WI38 (cell line): ENCODE measurements at regions not wholly inside any gene's neighbourhood (a gene's known extent, or its start where the extent isn't known, plus 50 kb on each side); places are given as distances from the start of the nearest gene placed in this dataset.

Source experiments
- H3K4me3 ChIP-seq: 2 replicates; pipeline ENCODE4 v1.5.1; 2011; ENCODE audit warnings: low read depth, mild to moderate bottlenecking, control low read depth, low read length
- TF ChIP-seq, protein P1 (sequence below): IDR thresholded peaks from 2 replicates; pipeline ENCODE4 v1.5.1; 2012; ENCODE audit warnings: low read depth, mild to moderate bottlenecking, control low read depth, low read length

DNA sequence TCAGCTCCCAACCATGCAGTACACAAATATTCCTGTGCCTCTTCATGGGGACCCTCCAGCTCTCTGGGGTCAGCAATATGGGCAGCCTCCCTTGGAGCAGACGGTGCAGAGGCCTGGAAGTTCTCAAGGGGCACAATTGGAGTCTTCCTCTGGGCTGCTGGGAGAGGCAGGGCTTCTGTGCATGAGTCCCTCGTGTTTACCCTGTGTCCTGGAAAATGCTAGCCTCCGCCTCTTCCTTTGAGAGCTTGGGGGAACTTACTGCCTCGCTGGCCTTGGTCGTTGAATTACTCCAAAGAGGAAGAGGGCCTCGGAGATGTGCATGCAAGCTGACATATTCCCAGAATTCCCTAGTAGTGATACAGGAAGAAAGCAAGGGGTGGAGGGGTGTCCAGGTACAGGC, 284.4 kb upstream of the IGF1R start:
- TF ChIP-seq, protein P1, sequence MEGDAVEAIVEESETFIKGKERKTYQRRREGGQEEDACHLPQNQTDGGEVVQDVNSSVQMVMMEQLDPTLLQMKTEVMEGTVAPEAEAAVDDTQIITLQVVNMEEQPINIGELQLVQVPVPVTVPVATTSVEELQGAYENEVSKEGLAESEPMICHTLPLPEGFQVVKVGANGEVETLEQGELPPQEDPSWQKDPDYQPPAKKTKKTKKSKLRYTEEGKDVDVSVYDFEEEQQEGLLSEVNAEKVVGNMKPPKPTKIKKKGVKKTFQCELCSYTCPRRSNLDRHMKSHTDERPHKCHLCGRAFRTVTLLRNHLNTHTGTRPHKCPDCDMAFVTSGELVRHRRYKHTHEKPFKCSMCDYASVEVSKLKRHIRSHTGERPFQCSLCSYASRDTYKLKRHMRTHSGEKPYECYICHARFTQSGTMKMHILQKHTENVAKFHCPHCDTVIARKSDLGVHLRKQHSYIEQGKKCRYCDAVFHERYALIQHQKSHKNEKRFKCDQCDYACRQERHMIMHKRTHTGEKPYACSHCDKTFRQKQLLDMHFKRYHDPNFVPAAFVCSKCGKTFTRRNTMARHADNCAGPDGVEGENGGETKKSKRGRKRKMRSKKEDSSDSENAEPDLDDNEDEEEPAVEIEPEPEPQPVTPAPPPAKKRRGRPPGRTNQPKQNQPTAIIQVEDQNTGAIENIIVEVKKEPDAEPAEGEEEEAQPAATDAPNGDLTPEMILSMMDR: no peak
- no peak overlapping the region for H3K4me3 ChIP-seq

DNA sequence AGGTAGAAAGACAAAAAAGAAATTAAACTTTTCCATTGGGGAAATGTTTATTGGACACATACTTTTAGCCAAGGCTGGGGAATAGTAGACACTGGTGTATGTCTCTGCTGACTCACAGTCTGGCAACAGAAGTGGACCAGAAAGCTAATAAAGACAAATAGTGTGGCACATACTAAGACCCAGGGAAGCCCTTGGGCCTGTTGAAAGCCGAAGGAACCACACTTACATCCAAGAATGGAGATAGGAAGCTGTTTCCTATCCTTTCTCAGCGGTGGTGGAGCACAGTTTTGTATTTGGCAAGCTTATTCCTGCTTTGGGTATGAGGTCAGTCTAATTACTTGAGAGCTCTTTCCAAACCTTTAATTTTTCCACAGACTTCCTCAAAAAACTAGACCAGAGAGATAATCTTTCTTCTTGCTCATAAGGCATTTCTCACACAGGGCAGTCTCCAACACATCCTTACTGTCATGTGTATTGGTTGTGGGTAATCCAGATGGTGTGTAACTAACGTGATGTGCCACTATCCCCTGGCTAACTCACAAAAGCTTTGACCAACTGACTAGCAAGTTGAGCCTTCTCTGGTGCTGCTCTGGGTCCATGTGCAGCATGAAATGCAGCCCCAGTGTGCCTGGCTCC, 279.1 kb upstream of the IGF1R start:
- TF ChIP-seq, protein P1: no peak
- H3K4me3 ChIP-seq: no peak overlapping the region

DNA sequence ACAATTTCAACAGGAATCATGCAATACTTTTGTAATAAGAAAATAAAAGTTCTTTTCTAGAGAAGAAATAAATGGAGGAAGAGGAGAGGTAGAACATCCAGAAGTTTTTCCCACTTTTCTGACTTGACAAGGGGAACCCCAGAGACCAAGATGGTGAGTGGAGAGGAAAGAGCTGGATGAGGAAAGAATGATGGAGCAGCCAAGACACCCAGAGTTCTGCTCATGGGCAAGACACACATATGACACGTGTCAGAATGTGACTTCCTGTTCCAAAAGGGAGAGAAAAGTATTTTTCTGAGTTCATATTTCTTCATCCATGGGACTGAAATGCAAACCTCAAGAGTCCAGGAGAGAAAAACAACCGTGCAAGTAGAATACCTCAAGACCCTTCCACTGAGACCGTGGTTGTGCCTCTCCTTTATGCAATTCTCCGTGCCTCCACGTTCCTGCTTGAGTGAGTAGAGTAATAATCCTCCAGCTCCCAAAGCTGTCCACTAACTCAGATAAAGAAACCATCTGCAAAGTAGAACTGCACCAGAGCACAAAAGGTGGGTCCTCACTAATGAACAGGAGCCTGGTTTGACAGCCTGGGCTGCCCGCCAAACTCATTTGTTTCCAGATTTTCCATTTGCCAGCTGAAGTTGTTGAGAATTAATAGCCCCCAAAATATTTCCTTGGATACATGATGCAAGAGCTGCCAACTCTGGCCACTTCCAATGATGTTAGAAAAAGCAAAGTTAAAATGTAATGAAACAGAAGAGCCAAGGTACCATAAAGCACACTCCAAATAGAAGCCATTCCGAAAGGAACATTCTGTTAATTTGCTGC, 272.6 kb upstream of the IGF1R start:
- TF ChIP-seq, protein P1: no peak
- no peak overlapping the region for H3K4me3 ChIP-seq

DNA sequence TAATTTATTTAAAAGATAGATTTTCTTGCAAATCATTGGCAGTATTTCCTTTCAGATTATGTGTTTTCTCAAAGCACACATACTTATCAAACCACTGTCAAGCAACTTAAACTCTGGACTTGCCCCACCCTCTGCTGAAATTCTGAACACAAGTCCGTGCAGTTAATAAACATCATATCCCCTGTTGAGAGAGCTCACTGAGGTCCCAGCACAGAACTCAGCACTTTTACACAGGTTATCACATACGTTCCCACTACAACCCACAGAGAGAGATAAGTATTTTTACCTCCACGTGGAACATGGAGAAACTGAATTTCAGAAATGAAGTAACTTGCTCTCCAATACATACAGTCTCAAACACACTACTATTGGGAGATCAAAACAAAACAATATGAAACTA, 267.6 kb upstream of the IGF1R start:
- TF ChIP-seq, protein P1: no peak
- H3K4me3 ChIP-seq: no peak overlapping the region

DNA sequence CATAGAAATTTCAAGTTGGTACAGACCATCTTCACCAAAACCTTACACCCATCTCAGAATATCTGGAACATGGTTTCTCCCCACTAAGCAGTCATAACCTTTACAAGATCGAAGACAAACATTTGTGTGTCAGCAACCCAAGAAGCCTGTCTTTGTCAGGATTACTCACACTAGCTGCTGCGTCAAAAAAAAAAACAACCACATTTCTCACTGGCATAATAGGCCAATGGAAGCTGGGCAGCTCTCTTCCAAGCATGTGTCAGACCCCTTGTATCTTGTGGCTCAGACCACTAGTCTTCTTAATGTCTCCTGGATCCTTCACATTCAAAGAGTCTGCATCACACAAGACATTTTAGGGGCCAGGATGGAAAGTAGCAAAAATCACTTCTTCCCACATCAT, 266.9 kb upstream of the IGF1R start:
- no peak overlapping the region for H3K4me3 ChIP-seq
- TF ChIP-seq, protein P1: no peak

DNA sequence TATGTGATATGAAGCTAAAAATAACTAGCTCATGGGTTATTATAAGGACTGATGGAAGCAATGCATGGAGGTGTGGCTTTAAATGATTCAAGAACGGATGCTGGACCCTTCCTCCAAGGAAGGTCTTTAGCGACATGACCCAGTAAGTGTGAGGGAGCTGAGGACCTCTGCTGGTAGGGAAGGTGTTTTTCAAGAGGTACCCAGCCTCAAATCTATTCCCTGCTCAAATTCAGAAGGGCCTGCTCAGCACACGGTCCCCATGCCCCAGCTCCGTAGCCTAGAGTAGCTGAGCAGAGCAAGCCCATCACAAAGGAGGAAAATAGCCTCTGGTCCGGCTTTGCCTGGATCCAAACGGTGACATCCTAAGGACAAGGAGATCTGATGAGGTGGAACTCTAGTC, 266.2 kb upstream of the IGF1R start:
- TF ChIP-seq, protein P1: no peak
- no peak overlapping the region for H3K4me3 ChIP-seq

DNA sequence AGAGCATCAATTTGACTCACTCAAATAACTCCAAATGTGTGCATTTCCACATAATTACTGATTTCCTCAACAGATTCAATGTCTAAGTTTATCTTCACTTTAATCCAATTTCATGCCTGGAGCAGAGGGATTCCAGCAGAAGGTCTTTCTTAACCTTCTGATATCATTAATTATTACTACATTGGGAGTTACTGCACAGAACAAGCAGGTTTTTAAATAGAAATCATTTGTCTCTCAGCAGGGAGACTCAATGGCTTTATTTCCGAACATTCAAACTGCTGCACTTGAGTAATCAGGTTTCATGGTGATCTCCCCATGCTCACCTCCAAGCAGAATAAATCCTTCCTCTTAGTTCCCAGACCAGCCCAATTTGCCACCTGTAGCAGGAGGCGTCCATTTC, 264.8 kb upstream of the IGF1R start:
- H3K4me3 ChIP-seq: no peak overlapping the region
- TF ChIP-seq, protein P1: no peak
